HepG2 (cell line): ENCODE measurements at regions not wholly inside any gene's neighbourhood (a gene's known extent, or its start where the extent isn't known, plus 50 kb on each side); places are given as distances from the start of the nearest gene placed in this dataset.
"Not testable (repeated sequence)": the region's sequence is repeated elsewhere in the genome, so short reads cannot be mapped to it uniquely, and the experiment has no call there.

Experiments
- ETV6 ChIP-seq: sonication (generic); formaldehyde crosslinking; conservative IDR thresholded peaks from 2 replicates; pipeline ENCODE4 v1.4.0; 2020; ENCODE audit warnings: missing genetic modification reagents
- IRF1 ChIP-seq: sonication (generic); formaldehyde crosslinking; IDR thresholded peaks from 2 replicates; pipeline ENCODE4 v1.4.0; 2020; ENCODE audit warnings: low read depth, mild to moderate bottlenecking, missing genetic modification reagents
- TF ChIP-seq, protein P1 (sequence below): sonication (generic); formaldehyde crosslinking; IDR thresholded peaks from 2 replicates; pipeline ENCODE4 v1.5.1; 2020; ENCODE audit warnings: missing genetic modification reagents, mild to moderate bottlenecking, borderline replicate concordance

DNA sequence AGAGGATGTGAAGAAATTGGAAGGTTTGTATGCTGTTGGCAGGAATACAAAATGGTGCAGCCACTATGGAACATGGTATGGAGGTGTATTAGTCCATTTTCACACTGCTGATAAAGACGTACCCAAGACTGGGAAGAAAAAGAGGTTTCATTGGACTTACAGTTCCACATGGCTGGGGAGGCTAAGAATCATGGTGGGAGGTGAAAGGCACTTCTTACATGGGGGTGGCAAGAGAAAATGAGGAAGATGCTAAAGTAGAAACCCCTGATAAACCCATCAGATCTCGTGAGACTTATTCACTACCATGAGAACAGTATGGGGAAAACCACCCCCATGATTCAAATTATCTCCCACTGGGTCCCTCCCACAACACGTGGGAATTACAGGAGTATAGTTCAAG, 72.1 kb upstream of the SNX9 start:
- TF ChIP-seq, protein P1, sequence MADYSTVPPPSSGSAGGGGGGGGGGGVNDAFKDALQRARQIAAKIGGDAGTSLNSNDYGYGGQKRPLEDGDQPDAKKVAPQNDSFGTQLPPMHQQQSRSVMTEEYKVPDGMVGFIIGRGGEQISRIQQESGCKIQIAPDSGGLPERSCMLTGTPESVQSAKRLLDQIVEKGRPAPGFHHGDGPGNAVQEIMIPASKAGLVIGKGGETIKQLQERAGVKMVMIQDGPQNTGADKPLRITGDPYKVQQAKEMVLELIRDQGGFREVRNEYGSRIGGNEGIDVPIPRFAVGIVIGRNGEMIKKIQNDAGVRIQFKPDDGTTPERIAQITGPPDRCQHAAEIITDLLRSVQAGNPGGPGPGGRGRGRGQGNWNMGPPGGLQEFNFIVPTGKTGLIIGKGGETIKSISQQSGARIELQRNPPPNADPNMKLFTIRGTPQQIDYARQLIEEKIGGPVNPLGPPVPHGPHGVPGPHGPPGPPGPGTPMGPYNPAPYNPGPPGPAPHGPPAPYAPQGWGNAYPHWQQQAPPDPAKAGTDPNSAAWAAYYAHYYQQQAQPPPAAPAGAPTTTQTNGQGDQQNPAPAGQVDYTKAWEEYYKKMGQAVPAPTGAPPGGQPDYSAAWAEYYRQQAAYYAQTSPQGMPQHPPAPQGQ = not testable (repeated sequence)
- TF ChIP-seq IRF1, ETV6 (CRISPR knock-in tag): not testable (repeated sequence)
